Stomach (tissue), 4 donors: ENCODE measurements at regions not wholly inside any gene's neighbourhood (a gene's known extent, or its start where the extent isn't known, plus 50 kb on each side); places are given as distances from the start of the nearest gene placed in this dataset.

Experiments
- EP300 ChIP-seq: sonication (generic); formaldehyde crosslinking; IDR thresholded peaks from one replicate; pipeline ENCODE4 v1.6.1; 2017; ENCODE audit warnings: antibody characterized with exemption
- POLR2A ChIP-seq, 4 donors: fragments of 450-650 bp; IDR thresholded peaks; one replicate each; pipeline ENCODE4 v1.6.1; 2016; ENCODE audit warnings: antibody characterized with exemption in 4 of 4, control low read depth in 2 of 4, mild to moderate bottlenecking in 1 of 4, moderate library complexity in 1 of 4
- POLR2AphosphoS5 ChIP-seq, 3 donors: sonication (generic); formaldehyde crosslinking; IDR thresholded peaks; one replicate each; pipeline ENCODE4 v1.6.1; 2016; ENCODE audit warnings: antibody characterized with exemption in 3 of 3
- TF ChIP-seq, protein P1 (sequence below), 7 experiments: fragments of 450-650 bp in 4 of 7; fragments of 200-600 bp in 3 of 7; sonication (generic) in 3 of 7; IDR thresholded peaks; one replicate each; pipeline ENCODE4 v1.5.1; 2016 to 2019; ENCODE audit warnings: antibody characterized with exemption in 7 of 7, control low read depth in 2 of 7, mild to moderate bottlenecking in 1 of 7

DNA sequence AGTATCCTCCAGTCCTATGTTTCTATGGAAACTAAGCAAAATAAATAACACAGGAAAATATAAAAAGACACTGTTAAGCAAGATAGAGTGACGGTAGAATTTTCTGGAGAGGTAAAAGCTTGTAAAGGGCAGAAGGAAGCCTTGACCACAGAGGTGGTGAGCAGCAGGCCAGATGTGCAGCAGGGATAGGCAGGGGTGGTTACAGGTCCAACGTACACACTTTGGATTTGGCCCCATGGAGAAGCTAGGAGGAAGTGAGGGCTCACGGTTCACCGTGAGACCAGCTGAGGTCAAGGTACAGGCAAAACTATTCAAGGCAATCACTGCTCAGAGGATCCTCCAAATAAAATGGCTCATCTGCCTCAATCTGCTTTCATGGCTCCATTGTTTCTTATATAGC is 242.8 kb downstream of the B3GLCT start:
- TF ChIP-seq, protein P1, sequence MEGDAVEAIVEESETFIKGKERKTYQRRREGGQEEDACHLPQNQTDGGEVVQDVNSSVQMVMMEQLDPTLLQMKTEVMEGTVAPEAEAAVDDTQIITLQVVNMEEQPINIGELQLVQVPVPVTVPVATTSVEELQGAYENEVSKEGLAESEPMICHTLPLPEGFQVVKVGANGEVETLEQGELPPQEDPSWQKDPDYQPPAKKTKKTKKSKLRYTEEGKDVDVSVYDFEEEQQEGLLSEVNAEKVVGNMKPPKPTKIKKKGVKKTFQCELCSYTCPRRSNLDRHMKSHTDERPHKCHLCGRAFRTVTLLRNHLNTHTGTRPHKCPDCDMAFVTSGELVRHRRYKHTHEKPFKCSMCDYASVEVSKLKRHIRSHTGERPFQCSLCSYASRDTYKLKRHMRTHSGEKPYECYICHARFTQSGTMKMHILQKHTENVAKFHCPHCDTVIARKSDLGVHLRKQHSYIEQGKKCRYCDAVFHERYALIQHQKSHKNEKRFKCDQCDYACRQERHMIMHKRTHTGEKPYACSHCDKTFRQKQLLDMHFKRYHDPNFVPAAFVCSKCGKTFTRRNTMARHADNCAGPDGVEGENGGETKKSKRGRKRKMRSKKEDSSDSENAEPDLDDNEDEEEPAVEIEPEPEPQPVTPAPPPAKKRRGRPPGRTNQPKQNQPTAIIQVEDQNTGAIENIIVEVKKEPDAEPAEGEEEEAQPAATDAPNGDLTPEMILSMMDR (IDR thresholded peaks at IDR 0.05), result no peak
- TF ChIP-seq EP300, result no peak
- no peak for TF ChIP-seq POLR2A (IDR thresholded peaks at IDR 0.05)
- TF ChIP-seq POLR2AphosphoS5 (IDR thresholded peaks at IDR 0.05), result no peak
